ENCODE measurements at regions not wholly inside any gene's neighbourhood (a gene's known extent, or its start where the extent isn't known, plus 50 kb on each side); places are given as distances from the start of the nearest gene placed in this dataset.

- Histone ChIP-seq H3K27me3 (no peaks in the 10 kb centered on the region), H3K4me1 (no peaks in the 10 kb centered on the region), H3K27ac (no peak overlapping the region), H3K4me3 (no peak overlapping the region), H3K36me3 (no peaks in the 10 kb centered on the region), H3K9me3 (no peaks in the 10 kb centered on the region)
- TF ChIP-seq, protein P1, sequence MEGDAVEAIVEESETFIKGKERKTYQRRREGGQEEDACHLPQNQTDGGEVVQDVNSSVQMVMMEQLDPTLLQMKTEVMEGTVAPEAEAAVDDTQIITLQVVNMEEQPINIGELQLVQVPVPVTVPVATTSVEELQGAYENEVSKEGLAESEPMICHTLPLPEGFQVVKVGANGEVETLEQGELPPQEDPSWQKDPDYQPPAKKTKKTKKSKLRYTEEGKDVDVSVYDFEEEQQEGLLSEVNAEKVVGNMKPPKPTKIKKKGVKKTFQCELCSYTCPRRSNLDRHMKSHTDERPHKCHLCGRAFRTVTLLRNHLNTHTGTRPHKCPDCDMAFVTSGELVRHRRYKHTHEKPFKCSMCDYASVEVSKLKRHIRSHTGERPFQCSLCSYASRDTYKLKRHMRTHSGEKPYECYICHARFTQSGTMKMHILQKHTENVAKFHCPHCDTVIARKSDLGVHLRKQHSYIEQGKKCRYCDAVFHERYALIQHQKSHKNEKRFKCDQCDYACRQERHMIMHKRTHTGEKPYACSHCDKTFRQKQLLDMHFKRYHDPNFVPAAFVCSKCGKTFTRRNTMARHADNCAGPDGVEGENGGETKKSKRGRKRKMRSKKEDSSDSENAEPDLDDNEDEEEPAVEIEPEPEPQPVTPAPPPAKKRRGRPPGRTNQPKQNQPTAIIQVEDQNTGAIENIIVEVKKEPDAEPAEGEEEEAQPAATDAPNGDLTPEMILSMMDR (IDR thresholded peaks at IDR 0.05), result peak in 4 of 12 donors; percentile 21 to 33 (median 28)
- no peak for TF ChIP-seq POLR2A (IDR thresholded peaks at IDR 0.05)
- DNase-seq (no peak), ATAC-seq (peak in 1 of 4 donors; percentile 28)
- intact Hi-C loops (cut with DNase I), result loop anchor here in 1 of 10 donors (5.0 kb wide), 1 partner anchor 904 kb away; the partner anchor contains the start of gene ZNF462
- 60 to 74% (median 65%) methylated on average over 3 of the region's 3 CpGs for WGBS, 4 donors
Measured at GRCh38 chr9:105958587-105958986, 264.2 kb downstream of the TMEM38B start.

DNA sequence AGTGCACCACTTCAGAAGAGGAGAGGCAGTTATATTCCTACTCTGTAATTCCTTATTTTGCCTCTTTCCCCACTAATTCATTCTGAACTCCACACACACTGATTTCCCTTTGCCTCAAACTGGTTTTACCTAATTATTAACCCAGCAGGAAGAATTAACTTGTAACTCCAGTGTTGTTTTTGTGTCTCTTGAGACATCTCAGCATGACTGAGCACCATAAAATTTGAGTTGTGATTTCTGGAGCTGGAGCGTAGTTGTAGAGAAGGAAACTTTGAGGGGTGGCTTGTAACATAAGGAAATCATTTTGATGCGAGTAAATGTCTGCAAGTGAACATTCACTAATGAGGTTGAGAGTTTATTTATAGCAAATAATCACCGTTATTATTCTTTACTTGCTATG, 265.2 kb downstream of the TMEM38B start:
- intact Hi-C loops (cut with DNase I), result loop anchor here in 1 of 10 donors (5.0 kb wide), 1 partner anchor 903 kb away; the partner anchor contains the start of gene ZNF462

DNA sequence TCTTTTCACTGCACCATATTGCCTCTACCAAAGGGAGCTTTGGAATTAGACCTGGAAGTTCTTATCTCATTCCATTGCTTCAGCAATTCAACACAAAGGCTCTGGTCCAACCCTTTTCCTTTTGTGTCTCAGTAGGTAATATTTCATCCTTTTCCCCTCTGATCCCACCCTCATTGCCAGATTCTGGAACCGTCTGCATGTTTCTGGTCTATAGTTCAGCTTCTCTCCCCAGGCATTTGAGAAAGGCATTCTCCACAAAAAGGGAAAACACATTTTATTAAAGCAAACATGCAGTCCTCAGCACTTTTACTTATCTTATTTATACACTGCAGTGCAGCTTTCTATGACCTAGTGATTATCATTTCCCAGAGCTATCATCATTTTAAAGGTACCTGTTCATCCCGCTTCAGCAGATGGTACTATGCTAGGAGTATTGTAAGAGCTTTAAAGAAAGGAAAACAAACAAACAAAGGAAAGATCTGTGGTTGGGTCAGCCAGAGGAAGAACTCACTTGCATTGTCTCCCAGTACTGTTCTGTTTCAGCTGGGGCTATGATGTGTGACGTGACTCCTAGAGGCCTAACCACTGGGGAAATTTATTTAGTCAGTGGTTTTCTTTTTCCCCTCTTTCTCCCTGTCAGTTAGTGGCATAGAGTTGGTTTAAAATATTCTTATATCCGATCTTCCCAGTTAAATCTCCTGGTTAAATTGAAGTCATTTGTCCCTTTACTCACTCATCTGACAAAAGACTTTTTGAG, 269.2 kb downstream of the TMEM38B start:
- Histone ChIP-seq H3K27me3 (no peaks in the 10 kb centered on the region), H3K36me3 (no peaks in the 10 kb centered on the region), H3K27ac (no peak overlapping the region), H3K4me3 (no peak overlapping the region), H3K9me3 (no peaks in the 10 kb centered on the region), H3K4me1 (no peaks in the 10 kb centered on the region)
- intact Hi-C loops (cut with DNase I), result no loop called here
- ATAC-seq, result no peak
- no peak for TF ChIP-seq POLR2A (IDR thresholded peaks at IDR 0.05)
- TF ChIP-seq, protein P1 (IDR thresholded peaks at IDR 0.05), result no peak
- no peak for DNase-seq
- 65 to 78% (median 70%) methylated on average over 4 of the region's 4 CpGs for WGBS, 4 donors

More for the DNA sequence above, 265.2 kb downstream of the TMEM38B start:
- Histone ChIP-seq H3K4me1 (no peaks in the 10 kb centered on the region), H3K36me3 (no peaks in the 10 kb centered on the region), H3K4me3 (no peak overlapping the region), H3K9me3 (no peaks in the 10 kb centered on the region), H3K27me3 (no peaks in the 10 kb centered on the region), H3K27ac (no peak overlapping the region)
- ATAC-seq (no peak), DNase-seq (no peak)
- TF ChIP-seq, protein P1 (IDR thresholded peaks at IDR 0.05), result no peak
- WGBS, 4 donors, result 31 to 64% (median 52%) methylated on average over 3 of the region's 3 CpGs

DNA sequence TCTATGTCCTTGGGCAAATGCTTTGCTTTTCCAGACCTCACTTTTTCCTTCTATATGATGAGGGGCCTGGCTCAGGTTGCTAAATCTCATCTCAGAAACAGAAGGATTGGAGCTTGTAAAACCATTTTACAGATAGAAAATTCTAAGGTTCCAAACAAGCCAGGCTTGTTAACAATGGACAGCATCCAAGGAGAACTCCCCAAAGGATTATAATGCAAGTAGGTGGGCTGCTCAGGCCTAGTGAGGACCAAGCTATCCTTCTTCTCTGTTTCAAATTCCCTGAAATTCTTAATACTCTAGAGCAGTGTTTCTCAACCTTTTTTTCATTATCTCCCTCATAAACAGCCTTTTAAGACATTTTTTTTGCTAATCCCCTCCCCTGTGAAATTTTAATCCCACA, 269.8 kb downstream of the TMEM38B start:
- ATAC-seq (no peak), DNase-seq (no peak)
- H3K27ac ChIP-seq, result no peak overlapping the region
- no peaks in the 10 kb centered on the region for H3K27me3 ChIP-seq
- intact Hi-C loops (cut with DNase I), result no loop called here
- no peaks in the 10 kb centered on the region for H3K4me1 ChIP-seq
- TF ChIP-seq, protein P1 (IDR thresholded peaks at IDR 0.05), result no peak
- TF ChIP-seq POLR2A (IDR thresholded peaks at IDR 0.05), result no peak
- no peaks in the 10 kb centered on the region for H3K36me3 ChIP-seq
- H3K9me3 ChIP-seq, result no peaks in the 10 kb centered on the region
- H3K4me3 ChIP-seq, result no peak overlapping the region

Data from heart left ventricle (tissue), 16 donors.